NCI-H82 treated with DMSO at 0.1 percent for 48 hours (cell line): ENCODE measurements at regions not wholly inside any gene's neighbourhood (a gene's known extent, or its start where the extent isn't known, plus 50 kb on each side); places are given as distances from the start of the nearest gene placed in this dataset.
"Not testable (repeated sequence)": the region's sequence is repeated elsewhere in the genome, so short reads cannot be mapped to it uniquely, and the experiment has no call there.

Experiments
- DNase-seq: peaks from one replicate; lab custom pipeline; 2025; ENCODE audit not compliant: unreplicated experiment; lab: John Stamatoyannopoulos, UW

DNA sequence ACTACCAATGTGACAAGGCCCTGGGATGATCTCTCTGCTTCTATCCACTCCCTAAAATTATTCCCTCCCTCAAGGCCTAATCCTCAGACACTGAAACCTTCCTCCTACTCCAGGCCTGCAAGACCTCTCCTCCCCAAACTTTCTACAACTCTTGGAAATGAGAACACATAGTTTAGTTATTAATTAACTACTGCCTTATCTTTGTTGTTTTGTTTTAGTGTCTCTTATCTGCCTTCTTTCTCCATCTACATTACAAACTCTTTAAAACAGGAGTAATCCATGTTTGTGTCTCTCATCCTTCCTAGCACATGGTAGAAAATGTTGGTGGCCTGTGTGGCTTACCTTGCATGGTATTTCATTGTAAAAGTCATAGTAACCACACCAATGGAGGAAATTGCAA lies 139.9 kb upstream of the G2E3 start:
- DNase-seq = no peak

DNA sequence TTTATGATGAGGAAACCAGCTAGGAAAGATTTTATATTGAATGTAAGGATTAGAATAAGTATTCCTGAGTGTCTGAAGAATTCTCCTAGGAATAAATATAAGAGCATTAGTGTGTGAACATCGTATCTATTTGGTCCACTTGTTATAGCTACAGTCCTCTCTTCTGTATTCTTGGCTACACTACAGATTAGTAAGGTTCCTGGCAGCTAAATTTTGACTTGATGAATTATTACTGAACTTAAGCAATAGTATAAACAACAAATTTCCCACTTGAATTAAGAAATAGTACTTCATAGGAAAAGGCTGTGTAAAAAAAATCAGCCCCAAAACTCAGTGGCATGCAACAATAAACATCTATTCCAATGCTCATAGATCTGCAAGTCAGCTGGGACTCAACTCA lies 138.4 kb upstream of the G2E3 start:
- DNase-seq = no peak

DNA sequence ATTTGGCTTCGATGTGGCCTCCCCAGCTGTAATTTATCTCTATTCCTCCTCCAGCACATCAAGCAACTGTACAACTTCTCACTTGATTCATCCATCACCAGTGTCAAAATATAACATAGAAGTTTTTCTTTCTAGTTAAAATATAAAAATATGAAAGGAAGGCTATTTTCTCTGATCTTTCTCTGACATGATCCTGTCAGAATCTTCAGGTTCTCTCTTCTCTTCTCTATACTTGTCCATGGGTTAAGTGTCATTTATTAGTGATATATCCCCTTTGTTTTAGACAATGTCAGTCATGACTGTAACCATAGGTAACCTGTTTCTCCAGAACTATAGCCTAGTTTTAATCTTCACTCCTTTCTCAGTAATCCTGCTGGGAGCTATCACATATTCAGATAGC lies 132.5 kb upstream of the G2E3 start:
- DNase-seq = no peak

DNA sequence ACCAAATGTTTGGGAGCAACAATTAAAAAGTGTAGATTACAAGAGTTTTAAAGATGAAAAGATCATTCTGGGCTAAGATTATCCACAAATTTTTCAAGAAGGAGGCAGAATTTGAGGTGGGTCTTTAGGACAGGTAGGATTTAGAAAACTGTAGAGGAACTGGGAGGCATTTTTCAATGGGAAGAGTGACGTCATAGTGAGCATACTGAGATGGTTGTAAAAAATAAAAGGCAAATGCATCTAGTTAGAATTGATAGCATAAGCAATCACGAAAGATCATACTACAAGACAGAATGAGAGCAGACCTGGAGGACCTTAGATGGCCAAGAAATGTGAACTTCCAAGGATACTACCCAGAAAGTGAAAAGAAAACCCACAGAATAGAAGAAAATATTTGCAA lies 131.6 kb upstream of the G2E3 start:
- DNase-seq = no peak

DNA sequence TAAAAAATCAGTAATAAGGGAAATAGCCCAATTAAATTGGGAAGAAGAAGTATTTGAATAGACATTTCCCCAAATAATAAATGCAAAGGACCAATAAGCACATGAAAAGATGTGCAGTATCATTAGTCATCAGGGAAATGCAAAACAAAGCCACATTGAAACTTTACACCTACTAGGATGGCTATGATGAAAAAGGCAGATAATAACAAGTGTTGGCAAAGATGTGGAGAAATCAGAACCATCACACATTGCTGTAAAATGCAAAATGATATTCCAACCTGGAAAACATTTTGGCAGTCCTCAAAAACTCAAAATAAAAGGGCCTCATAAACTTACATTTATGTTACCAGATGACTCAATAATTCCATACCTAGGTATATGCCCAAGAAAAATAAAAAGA lies 131.1 kb upstream of the G2E3 start:
- DNase-seq = no peak

DNA sequence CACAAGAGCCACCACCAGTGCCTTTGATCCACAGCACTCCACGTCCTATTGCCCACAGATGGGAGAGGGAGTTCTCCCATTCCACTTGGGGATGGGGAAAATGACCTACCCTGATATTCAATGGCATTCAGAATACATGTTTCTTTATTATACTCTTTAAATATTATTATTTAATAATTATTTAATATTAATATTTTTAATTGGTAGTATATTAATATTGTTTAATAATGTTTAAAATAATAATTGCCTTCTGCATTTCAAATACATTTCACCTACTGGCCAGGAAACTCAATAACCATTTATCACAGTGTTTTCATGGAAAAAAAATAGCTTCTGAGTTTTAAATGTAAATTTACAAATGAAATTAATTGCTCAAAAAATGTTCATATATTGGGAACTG lies 127.4 kb upstream of the G2E3 start:
- DNase-seq = no peak

DNA sequence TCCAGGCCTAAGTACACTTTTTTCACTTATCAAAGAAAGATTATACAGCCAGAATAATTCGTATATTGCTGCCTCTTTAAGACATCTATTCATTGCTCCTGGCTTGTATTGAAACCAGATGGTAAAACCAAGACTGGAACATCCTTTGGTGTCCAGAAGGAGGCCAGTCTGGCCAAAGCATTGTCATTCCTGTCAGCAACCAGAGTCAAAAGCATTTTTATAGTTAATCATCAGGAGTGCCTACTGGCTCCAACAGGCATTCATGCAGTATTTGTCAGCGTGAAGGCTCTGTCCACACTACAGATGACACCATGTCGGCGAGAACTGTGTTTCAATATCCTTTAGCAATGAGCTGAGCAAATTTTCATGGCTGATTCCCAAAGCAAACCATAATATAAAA lies 118.0 kb upstream of the G2E3 start:
- DNase-seq = no peak

DNA sequence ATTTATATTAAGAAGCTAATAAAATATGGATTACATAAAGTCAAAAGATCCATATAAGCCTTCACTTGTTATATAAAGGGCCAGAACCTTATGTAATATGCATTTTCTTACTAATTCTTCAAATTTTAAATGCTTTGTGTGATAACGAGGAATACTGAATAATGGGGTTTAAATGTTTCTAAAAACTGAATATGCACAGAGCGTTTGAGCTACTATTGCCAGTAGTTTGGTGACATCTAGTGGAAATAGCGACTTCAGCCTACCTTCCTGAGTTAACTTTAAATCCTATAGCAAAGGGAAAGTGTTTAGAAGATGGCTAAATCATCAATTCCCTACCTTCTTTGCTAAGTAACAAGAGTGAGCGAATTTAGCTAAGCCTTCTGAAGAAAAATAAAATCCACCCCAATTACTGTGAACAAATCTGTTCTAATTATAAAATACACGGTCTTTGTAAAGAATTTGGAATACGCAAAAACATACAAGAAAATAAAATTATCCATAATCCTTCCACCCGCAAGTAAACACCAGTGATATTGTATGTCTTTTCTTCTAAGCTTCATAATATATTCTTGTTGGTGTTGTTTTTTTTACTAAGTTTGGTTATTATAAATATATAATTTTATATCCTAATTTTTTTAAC lies 115.5 kb upstream of the G2E3 start:
- DNase-seq = no peak

DNA sequence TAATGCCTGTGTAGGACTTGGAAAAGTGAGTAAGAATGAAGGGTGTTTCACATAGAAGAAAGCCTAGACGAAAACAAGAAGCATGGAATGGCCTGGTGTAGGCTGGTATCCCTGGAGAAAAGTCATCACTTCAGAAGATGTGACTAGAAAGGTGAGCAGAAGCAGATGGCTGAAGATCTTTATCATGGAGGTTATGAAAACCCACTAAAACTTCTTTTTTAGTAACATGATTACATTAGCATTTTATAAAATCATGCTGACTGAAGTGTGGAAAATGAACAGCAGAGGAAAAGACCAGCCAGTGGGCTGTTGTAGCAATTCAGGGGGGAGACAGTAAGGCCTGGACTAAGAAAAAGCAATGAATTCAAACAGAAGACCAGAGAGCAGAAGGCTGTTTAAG lies 114.5 kb upstream of the G2E3 start:
- DNase-seq = no peak

DNA sequence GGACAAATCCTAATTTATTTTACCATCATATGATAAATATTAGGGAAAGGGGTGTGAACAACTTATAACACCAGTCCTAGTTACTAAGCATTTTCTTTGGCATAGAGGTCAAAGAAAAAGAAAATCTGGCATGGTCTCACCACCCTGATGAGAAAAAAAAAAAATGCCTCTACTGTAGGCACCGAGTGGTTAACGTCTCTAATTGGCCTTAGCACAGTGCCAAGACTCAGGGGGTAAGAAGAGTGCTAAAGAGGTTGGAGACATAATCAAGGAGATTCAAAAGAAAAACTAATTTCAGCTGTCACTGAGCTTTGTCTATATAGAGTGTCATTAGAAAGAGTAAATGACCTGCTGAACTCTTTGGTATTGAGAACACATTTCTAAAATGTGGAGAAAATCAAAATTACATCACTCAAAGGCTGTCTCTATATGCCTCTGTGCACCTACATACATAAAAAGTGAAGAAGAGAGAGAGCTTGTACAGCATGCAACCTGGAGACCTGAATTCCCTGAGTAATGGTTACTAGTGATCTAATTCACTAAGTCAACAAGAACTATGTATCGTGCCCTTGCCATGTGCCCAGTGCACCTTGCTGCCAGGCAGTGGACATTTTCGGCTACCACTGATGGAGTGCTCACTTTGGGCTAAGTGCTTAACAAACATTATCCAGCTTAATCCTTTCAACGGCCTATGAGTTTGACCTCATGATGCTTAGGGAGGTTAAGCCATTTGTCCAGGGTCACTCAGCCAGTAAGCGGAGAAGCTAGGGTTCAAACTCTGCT lies 113.8 kb upstream of the G2E3 start:
- no peak for DNase-seq

DNA sequence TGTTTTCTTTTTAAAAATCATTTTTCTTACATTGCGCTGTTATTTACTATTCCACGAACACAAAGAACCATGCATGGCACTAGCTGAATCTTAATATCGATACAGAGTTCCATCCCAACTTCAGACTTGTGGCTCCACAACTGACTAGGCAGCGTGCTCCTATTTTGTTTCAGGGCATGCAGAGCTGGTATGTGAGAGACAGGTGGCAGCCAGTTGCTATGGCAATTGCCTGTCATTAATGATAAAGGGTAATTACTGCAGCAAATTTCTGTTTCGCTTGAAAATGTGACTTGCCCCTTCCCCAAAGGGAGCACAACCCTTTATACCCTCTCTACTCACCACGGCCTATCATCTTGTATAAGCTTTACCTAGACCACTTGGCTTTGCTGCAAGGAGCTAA lies 113.1 kb upstream of the G2E3 start:
- DNase-seq = no peak

DNA sequence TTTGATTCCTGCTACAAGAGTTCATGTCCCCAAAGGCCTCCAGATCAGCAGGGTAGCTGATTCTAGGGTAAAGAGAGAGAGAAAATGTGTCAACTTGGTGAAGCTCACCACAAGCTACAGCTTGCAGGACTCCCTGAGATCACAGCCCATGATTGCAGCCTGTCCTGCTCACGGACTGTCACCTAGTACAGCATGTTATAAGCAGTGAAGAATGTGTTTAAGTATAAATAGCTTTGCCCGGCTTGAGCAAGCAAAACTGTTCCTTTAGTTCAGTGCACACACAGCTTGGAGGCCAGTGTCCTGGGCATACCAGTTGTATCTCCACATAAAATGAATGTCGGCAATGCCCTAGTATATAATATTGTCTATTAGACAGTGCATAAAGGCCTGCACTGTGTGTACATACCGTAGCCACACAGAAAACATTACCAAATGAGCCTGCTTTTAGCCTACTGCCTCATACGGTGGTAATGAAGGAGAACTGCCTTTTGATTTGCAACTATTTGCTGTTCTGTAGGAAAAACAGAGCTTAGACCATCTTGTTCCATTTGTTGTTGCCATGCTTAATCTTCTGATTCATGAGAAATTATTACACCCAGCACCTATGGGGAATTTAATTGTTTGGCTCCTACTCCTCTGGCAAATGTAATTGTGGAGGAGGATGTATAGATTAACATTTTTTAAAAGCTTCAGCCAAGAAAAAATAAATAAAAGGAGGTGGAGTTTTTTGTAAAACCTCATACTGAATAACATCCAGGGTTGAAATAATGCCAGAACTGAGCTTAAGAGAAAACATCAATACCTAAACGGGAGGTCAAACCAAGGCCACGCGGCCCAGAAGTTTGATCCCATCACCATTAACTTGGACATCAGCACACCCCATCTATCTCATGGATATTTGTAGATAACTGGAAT lies 108.1 kb upstream of the G2E3 start:
- no peak for DNase-seq

DNA sequence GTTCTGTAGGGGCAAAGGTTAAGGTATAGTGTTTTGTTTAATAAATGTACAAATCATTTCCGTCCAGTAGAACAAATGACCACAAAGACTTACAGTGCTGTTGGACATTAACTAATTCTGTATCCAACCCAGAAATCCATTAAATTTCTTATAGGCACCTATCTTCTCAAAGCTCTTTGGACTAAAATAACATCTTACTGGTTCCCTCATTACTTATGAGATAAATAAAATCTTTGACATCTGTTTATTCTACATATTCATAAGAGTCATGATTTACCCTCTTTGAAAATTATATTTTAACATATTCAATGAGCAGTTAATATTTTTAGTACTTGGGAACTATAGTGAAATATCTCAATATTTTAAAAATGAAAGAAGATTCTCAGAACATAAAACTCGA lies 102.7 kb upstream of the G2E3 start:
- no peak for DNase-seq

DNA sequence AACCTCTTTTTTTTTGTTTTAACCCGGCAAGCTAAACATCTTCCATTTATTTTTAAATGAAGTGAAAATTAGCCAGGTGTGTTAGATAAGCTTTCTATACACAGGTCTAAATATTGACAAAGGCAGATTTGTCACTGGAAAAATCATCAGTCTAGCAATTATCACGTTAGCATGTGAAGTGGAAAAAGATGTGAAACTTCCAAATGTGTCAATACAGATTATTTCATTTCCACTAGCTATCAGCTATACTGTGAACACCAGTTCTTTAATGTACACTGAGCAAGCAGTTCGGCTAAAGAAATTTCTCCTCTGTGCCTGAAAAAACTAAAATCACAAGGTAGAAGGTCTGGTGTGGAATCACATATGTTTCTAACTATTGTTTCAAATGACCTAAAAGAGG lies 96.6 kb upstream of the G2E3 start:
- DNase-seq = no peak

DNA sequence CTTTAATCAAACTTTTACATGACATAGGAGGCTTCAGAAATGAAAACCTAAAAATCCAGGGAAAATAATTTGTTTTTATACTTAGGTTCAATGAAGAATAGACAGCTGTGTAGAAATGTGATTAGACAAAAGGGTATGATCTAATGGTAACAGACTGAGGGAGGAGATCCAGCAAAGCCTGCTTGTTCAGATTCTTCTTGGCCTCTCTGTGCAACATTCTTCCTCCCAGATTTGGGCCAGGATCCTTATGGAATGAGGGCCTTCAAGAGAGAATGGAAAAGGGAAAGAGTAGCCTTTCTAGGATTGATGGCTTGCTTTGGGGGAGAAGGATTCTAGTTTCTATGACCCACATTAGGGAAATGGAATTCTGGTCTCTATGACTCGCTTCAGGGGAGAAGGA lies 94.5 kb upstream of the G2E3 start:
- DNase-seq = no peak

DNA sequence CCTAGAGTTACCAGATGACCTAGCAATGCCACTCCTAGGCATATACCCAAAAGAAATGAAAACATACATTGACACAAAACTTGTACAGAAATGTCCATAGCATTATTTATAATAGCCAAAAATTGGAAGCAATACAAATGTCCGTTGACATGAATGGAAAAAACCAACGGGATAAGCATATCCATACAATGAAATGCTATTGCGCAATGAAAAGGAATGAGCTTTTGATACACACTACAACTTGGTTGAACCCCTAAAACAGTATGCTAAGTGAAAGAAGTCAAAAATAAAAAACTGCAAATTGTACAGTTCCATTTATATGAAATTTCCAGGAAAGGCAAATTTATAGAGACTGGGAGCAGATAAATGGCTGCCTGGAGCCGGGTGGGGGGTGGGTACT lies 90.6 kb upstream of the G2E3 start:
- DNase-seq = no peak

DNA sequence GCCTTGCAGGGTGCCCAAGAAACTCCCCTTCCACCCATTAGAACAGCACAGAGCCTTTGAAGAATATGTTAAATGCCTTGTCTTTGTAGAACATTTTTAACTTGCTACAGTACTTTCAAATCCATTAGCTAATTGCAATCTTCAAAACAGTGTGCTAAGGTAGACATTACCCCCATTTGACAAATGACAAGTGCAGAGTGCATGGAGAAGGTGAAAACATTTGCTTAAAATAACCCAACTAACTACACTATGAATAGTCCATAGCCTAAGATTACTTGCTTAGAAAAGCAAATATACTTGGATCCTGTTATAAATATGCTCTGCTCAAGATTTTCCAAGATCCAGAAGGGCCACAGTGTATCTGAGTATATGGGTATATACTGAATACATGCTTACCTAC lies 87.0 kb upstream of the G2E3 start:
- DNase-seq = no peak

DNA sequence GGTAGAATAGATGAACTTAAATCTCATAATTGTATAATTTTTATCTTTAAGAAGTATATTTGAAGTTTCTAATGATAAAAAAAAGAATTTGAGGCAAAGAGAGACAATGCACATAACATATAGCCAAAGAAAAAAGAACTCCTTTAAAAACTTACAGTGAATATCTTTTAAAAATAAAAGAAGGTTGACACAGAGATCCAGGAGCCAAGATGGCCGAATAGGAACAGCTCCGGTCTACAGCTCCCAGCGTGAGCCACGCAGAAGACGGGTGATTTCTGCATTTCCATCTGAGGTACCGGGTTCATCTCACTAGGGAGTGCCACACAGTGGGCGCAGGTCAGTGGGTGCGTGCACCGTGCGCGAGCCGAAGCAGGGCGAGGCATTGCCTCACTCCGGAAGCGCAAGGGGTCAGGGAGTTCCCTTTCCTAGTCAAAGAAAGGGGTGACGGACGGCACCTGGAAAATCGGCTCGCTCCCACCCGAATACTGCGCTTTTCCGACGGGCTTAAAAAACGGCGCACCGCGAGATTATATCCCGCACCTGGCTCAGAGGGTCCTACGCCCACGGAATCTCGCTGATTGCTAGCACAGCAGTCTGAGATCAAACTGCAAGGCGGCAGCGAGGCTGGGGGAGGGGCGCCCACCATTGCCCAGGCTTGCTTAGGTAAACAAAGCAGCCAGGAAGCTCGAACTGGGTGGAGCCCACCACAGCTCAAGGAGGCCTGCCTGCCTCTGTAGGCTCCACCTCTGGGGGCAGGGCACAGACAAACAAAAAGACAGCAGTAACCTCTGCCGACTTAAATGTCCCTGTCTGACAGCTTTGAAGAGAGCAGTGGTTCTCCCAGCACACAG lies 84.9 kb upstream of the G2E3 start:
- not testable (repeated sequence) for DNase-seq

DNA sequence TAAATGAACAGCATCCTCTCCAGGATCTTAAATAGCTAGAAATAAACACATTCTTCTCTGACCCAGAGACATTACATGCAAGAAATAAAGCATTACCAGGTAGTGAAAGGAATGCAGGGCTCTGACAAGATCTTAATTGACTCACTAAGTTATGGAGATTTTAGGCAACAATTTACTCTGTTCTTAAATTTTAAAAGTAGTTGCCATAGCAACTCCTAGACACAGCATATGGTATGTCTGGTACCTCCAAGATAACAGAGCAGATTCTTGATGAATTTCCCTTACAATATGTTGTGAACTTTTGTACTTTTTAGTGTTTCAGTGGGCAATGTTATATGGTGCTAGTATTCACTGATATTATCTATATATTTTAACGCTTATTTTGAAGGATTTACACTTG lies 76.7 kb upstream of the G2E3 start:
- no peak for DNase-seq

DNA sequence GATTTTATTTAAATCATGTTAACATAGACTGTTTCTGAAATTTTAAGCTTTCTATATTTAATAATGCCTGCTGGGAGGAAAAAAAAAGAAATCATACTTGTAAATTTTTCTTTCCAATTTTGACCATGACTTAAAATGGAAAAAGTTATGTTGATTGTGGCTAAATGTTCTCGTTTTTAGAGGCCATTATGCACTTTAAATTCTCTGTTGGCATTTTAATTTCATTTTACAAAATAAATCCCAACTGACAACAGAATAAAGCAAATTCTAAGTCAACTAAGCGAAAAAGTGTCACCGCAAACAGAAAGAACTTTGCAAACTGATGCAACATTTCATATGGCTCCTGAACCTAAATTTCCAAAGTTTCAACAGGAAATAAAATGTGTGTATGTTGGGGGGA lies 74.8 kb upstream of the G2E3 start:
- no peak for DNase-seq

DNA sequence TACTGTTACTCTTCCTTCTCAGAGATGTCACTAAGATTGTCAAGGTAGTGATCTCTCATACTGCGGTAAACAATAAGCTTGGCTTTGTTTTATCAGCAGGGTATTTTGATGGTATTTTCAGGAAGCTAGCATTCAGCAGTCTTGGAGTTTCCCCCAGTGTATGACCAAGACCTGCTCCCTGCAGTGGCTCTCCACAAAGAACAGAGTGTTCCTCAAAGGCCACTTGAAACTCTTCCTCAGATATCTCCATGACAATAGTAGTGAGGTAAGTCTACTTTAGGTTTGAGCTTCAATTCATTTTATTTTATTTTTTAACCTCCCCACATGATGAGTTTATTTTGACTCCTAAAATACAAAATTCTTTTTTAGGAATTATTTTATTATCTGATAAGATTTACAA lies 74.0 kb upstream of the G2E3 start:
- DNase-seq = no peak
